Progenitor cell of endocrine pancreas (in vitro differentiated cells): ENCODE measurements at regions not wholly inside any gene's neighbourhood (a gene's known extent, or its start where the extent isn't known, plus 50 kb on each side); places are given as distances from the start of the nearest gene placed in this dataset.

Source experiments
- DNase-seq: peaks from one replicate; pipeline ENCODE4 v3.0.0; 2021; ENCODE audit warnings: low spot score; ENCODE audit not compliant: unreplicated experiment
- H3K27ac Mint-ChIP-seq: 2 replicates; pipeline ENCODE4 v1.8.0; 2021; ENCODE audit warnings: mild to moderate bottlenecking, moderate library complexity, mixed read lengths
- H3K27me3 Mint-ChIP-seq: 2 replicates; pipeline ENCODE4 v1.8.0; 2021; ENCODE audit warnings: mixed read lengths
- H3K36me3 Mint-ChIP-seq: 2 replicates; pipeline ENCODE4 v1.8.0; 2022; ENCODE audit warnings: mixed read lengths; ENCODE audit not compliant: insufficient read depth
- H3K4me1 Mint-ChIP-seq: 2 replicates; pipeline ENCODE4 v1.8.0; 2021; ENCODE audit warnings: low read depth, mixed read lengths
- H3K4me3 Mint-ChIP-seq: 2 replicates; pipeline ENCODE4 v1.8.0; 2021; ENCODE audit warnings: low read depth, mild to moderate bottlenecking, moderate library complexity, mixed read lengths
- H3K9me3 Mint-ChIP-seq: 2 replicates; pipeline ENCODE4 v1.8.0; 2021; ENCODE audit warnings: low read depth, mixed read lengths
- TF ChIP-seq, protein P1 (sequence below): fragments of 200-600 bp; sonication (generic); IDR thresholded peaks from one replicate; pipeline ENCODE4 v1.5.0; 2021; ENCODE audit warnings: antibody characterized with exemption, mild to moderate bottlenecking; ENCODE audit not compliant: unreplicated experiment

- no peak overlapping the region for H3K4me3 Mint-ChIP-seq
- TF ChIP-seq, protein P1, sequence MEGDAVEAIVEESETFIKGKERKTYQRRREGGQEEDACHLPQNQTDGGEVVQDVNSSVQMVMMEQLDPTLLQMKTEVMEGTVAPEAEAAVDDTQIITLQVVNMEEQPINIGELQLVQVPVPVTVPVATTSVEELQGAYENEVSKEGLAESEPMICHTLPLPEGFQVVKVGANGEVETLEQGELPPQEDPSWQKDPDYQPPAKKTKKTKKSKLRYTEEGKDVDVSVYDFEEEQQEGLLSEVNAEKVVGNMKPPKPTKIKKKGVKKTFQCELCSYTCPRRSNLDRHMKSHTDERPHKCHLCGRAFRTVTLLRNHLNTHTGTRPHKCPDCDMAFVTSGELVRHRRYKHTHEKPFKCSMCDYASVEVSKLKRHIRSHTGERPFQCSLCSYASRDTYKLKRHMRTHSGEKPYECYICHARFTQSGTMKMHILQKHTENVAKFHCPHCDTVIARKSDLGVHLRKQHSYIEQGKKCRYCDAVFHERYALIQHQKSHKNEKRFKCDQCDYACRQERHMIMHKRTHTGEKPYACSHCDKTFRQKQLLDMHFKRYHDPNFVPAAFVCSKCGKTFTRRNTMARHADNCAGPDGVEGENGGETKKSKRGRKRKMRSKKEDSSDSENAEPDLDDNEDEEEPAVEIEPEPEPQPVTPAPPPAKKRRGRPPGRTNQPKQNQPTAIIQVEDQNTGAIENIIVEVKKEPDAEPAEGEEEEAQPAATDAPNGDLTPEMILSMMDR, result no peak
- H3K9me3 Mint-ChIP-seq, result peaks cover under 1% of the 10 kb centered on the region
- H3K4me1 Mint-ChIP-seq, result peaks cover 8% of the 10 kb centered on the region
- DNase-seq, result no peak
- no peaks in the 10 kb centered on the region for H3K36me3 Mint-ChIP-seq
- H3K27ac Mint-ChIP-seq, result no peak overlapping the region
- no peaks in the 10 kb centered on the region for H3K27me3 Mint-ChIP-seq
These were observed 961.0 kb downstream of the PCDH18 start for GRCh38 chr4:136571315-136571714.

GRCh38 chr4:136562834-136563233, 969.5 kb downstream of the PCDH18 start:
- Mint-ChIP-seq H3K4me3 (no peak overlapping the region), H3K27me3 (no peaks in the 10 kb centered on the region), H3K9me3 (no peaks in the 10 kb centered on the region), H3K4me1 (peaks cover 6% of the 10 kb centered on the region), H3K27ac (no peak overlapping the region), H3K36me3 (no peaks in the 10 kb centered on the region)
- TF ChIP-seq, protein P1, result no peak
- no peak for DNase-seq

GRCh38 chr4:136558940-136559494, 973.3 kb downstream of the PCDH18 start:
- TF ChIP-seq, protein P1, result no peak
- H3K4me3 Mint-ChIP-seq, result no peak overlapping the region
- no peak for DNase-seq
- H3K27me3 Mint-ChIP-seq, result no peaks in the 10 kb centered on the region
- H3K36me3 Mint-ChIP-seq, result no peaks in the 10 kb centered on the region
- no peaks in the 10 kb centered on the region for H3K9me3 Mint-ChIP-seq
- peaks cover 6% of the 10 kb centered on the region for H3K4me1 Mint-ChIP-seq
- H3K27ac Mint-ChIP-seq, result no peak overlapping the region

DNA sequence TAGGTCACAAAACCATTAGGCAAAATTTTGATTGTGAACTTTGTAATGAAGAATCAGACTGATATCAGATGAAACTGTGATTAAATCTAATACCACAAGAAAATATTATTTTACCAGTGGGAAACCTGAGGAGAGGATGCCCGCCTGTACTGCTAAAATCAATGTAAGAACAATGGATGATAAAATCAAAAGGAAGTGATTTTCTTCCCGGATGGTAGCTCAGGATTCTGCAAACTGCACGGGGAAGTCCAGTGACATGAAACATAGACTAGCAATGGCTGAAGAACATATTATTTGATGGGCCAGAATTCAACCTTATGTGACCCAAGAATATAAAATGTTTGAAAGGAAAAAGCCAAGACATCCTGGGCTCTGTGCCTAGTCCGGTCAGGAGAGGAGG, 974.9 kb downstream of the PCDH18 start:
- no peak for DNase-seq
- no peaks in the 10 kb centered on the region for H3K36me3 Mint-ChIP-seq
- no peak overlapping the region for H3K4me3 Mint-ChIP-seq
- H3K4me1 Mint-ChIP-seq, result peaks cover 6% of the 10 kb centered on the region
- TF ChIP-seq, protein P1, result no peak
- no peaks in the 10 kb centered on the region for H3K27me3 Mint-ChIP-seq
- H3K27ac Mint-ChIP-seq, result no peak overlapping the region
- no peaks in the 10 kb centered on the region for H3K9me3 Mint-ChIP-seq

DNA sequence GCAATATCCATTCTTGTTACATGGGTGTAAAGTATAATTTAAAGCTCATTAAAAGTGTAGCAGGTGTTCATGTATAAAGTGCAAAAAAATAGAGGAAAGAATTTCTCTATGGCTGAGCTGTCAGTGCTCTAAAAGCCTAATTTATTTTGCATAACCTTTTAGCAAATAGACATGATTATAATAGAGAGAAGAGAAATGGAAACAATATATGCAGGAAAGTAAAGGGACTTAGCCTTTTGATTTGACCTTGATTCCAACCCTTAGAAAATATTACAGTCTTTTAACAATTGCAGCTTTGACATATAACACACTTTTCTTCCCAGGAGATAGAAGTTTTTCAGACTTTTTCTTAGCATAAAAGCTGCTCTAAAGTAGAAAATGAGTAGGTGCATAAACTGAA, 978.3 kb downstream of the PCDH18 start:
- Mint-ChIP-seq H3K4me3 (no peak overlapping the region), H3K27me3 (no peaks in the 10 kb centered on the region), H3K36me3 (no peaks in the 10 kb centered on the region), H3K27ac (no peak overlapping the region), H3K4me1 (peaks cover 3% of the 10 kb centered on the region), H3K9me3 (no peaks in the 10 kb centered on the region)
- DNase-seq, result no peak
- TF ChIP-seq, protein P1, result no peak
